ENCODE measurements at regions not wholly inside any gene's neighbourhood (a gene's known extent, or its start where the extent isn't known, plus 50 kb on each side); places are given as distances from the start of the nearest gene placed in this dataset.

GRCh38 chr4:14943749-14944148, 58.5 kb upstream of the CPEB2 start:
- no peak for TF ChIP-seq Cebpa-rat (IDR thresholded peaks at IDR 0.05)
- H4K20me1 ChIP-seq, result no peaks in the 10 kb centered on the region
- no peak overlapping the region for H3K4me2 ChIP-seq
- no peaks in the 10 kb centered on the region for H3K4me1 ChIP-seq
- H3K36me3 ChIP-seq, result no peaks in the 10 kb centered on the region
- H3K27ac ChIP-seq, result no peak overlapping the region
- no peak overlapping the region for H3K9ac ChIP-seq
- no peaks in the 10 kb centered on the region for H3K9me3 ChIP-seq (replicated peaks in 1 of 11)
- no peaks in the 10 kb centered on the region for H3K27me3 ChIP-seq
- no peak overlapping the region for H3K4me3 ChIP-seq

GRCh38 chr4:14952352-14952751, 49.9 kb upstream of the CPEB2 start:
- no peaks in the 10 kb centered on the region for H4K20me1 ChIP-seq
- H3K27ac ChIP-seq, result no peak overlapping the region
- no peaks in the 10 kb centered on the region; a peak in 1 of 20 replicates for H3K4me1 ChIP-seq
- no peak overlapping the region for H3K9ac ChIP-seq
- H3K9me3 ChIP-seq (replicated peaks in 1 of 11), result no peaks in the 10 kb centered on the region
- H3K4me2 ChIP-seq, result no peak overlapping the region; a peak in 1 of 22 replicates
- H3K36me3 ChIP-seq, result no peaks in the 10 kb centered on the region
- no peaks in the 10 kb centered on the region for H3K27me3 ChIP-seq
- TF ChIP-seq Cebpa-rat (IDR thresholded peaks at IDR 0.05), result no peak
- H3K4me3 ChIP-seq, result no peak overlapping the region

Measured in BLaER1 treated with 17β-estradiol and CSF1 and Interleukin-3, amounts not matched to agents 10 nM and 100 nM (cell line).